Mesenchymal stem cell (in vitro differentiated cells and primary cell): ENCODE measurements at regions not wholly inside any gene's neighbourhood (a gene's known extent, or its start where the extent isn't known, plus 50 kb on each side); places are given as distances from the start of the nearest gene placed in this dataset.

ENCODE experiments used
- DNase-seq: peaks from one replicate; pipeline ENCODE4 v3.0.0-alpha.2; 2013
- H2AFZ ChIP-seq: one replicate; pipeline ENCODE4 v1.6.1; 2013; ENCODE audit warnings: low read depth, mild to moderate bottlenecking, control low read depth, inconsistent platforms, low read length, moderate library complexity
- H2AK5ac ChIP-seq: 2 replicates; pipeline ENCODE4 v1.6.1; 2013; ENCODE audit warnings: low read length, moderate library complexity, mild to moderate bottlenecking, inconsistent platforms; ENCODE audit not compliant: severe bottlenecking
- H2BK120ac ChIP-seq: one replicate; pipeline ENCODE4 v1.6.1; 2013; ENCODE audit warnings: low read depth, mild to moderate bottlenecking, inconsistent platforms, low read length, moderate library complexity
- H2BK12ac ChIP-seq, 2 experiments: one replicate each; pipeline ENCODE4 v1.6.1; 2013; ENCODE audit warnings: inconsistent platforms in 2 of 2, low read length in 2 of 2, mild to moderate bottlenecking in 2 of 2, moderate library complexity in 2 of 2, control low read depth in 1 of 2
- H2BK15ac ChIP-seq: one replicate; pipeline ENCODE4 v1.6.1; 2013; ENCODE audit warnings: mild to moderate bottlenecking, low read depth, inconsistent platforms; ENCODE audit not compliant: poor library complexity, severe bottlenecking
- H2BK5ac ChIP-seq: 2 replicates; pipeline ENCODE4 v1.6.1; 2013; ENCODE audit warnings: low read depth, mild to moderate bottlenecking, low read length, control low read depth, inconsistent platforms; ENCODE audit not compliant: poor library complexity, severe bottlenecking
- H3K14ac ChIP-seq, 2 experiments: one replicate each; pipeline ENCODE4 v1.6.1; 2013; ENCODE audit warnings: inconsistent platforms in 2 of 2, low read length in 2 of 2, control low read depth in 1 of 2, mild to moderate bottlenecking in 1 of 2, moderate library complexity in 1 of 2
- H3K18ac ChIP-seq, 2 experiments: one replicate each; pipeline ENCODE4 v1.6.1; 2013; ENCODE audit warnings: inconsistent platforms in 2 of 2, low read length in 2 of 2, control low read depth in 1 of 2, low read depth in 1 of 2, mild to moderate bottlenecking in 1 of 2
- H3K23ac ChIP-seq, 2 experiments: one replicate each; pipeline ENCODE4 v1.6.1; 2013; ENCODE audit warnings: inconsistent platforms in 2 of 2, low read length in 2 of 2, mild to moderate bottlenecking in 2 of 2, moderate library complexity in 2 of 2, control low read depth in 1 of 2
- H3K27ac ChIP-seq: 2 replicates; pipeline ENCODE4 v1.5.1; 2013; ENCODE audit warnings: mild to moderate bottlenecking, moderate library complexity, low read length, control low read depth, inconsistent platforms; ENCODE audit not compliant: poor library complexity, severe bottlenecking
- H3K27me3 ChIP-seq, 2 experiments: 2 replicates each; pipeline versions ENCODE4 v1.6.1 to v1.7.0; 2013; ENCODE audit warnings: low read length in 2 of 2, mild to moderate bottlenecking in 2 of 2, moderate library complexity in 2 of 2, control low read depth in 1 of 2, inconsistent platforms in 1 of 2; ENCODE audit not compliant: control insufficient read depth in 1 of 2, insufficient read depth in 1 of 2
- H3K36me3 ChIP-seq, 2 experiments: 2 replicates each; pipeline versions ENCODE4 v1.6.1 to v1.7.0; 2013; ENCODE audit warnings: low read length in 2 of 2, control low read depth in 1 of 2, inconsistent platforms in 1 of 2, low read depth in 1 of 2, mild to moderate bottlenecking in 1 of 2; ENCODE audit not compliant: insufficient read depth in 2 of 2, control insufficient read depth in 1 of 2
- H3K4ac ChIP-seq, 2 experiments: one replicate each; pipeline ENCODE4 v1.6.1; 2013; ENCODE audit warnings: inconsistent platforms in 2 of 2, low read length in 2 of 2, mild to moderate bottlenecking in 2 of 2, moderate library complexity in 2 of 2, control low read depth in 1 of 2, low read depth in 1 of 2
- H3K4me1 ChIP-seq: 2 replicates; pipeline ENCODE4 v1.6.1; 2013; ENCODE audit warnings: low read depth, low read length, control low read depth; ENCODE audit not compliant: control insufficient read depth, insufficient read depth
- H3K4me2 ChIP-seq: 2 replicates; pipeline ENCODE4 v1.6.1; 2013; ENCODE audit warnings: low read length, mild to moderate bottlenecking, inconsistent platforms; ENCODE audit not compliant: poor library complexity, severe bottlenecking
- H3K4me3 ChIP-seq, 2 experiments: 2 replicates each; pipeline versions ENCODE4 v1.5.1 to v1.7.0; 2013; ENCODE audit warnings: low read length in 2 of 2, mild to moderate bottlenecking in 2 of 2, control low read depth in 1 of 2, low read depth in 1 of 2; ENCODE audit not compliant: insufficient read depth in 1 of 2
- H3K79me1 ChIP-seq: replicated peaks from 2 replicates; pipeline ENCODE4 v1.6.1; 2013; ENCODE audit warnings: mild to moderate bottlenecking, control low read depth, low read length, inconsistent platforms; ENCODE audit not compliant: poor library complexity, severe bottlenecking
- H3K9ac ChIP-seq: 2 replicates; pipeline ENCODE4 v1.7.0; 2013; ENCODE audit warnings: mild to moderate bottlenecking, low read length, moderate library complexity
- H3K9me3 ChIP-seq: 2 replicates; pipeline ENCODE4 v1.7.0; 2013; ENCODE audit warnings: mild to moderate bottlenecking, low read length; ENCODE audit not compliant: control insufficient read depth
- H4K8ac ChIP-seq: one replicate; pipeline ENCODE4 v1.6.1; 2013; ENCODE audit warnings: inconsistent platforms, mild to moderate bottlenecking, low read length, moderate library complexity
- H4K91ac ChIP-seq: one replicate; pipeline ENCODE4 v1.6.1; 2013; ENCODE audit warnings: mild to moderate bottlenecking, low read length, inconsistent platforms
- WGBS: methylation state at CpG from one replicate; pipeline ENCODE4 v1.1.7; 2013; ENCODE audit warnings: mixed read lengths; 5-methylcytosine and 5-hydroxymethylcytosine counted together

GRCh38 chr1:58262702-58263101 lies 283.8 kb downstream of the OMA1 start:
- no peaks in the 10 kb centered on the region for H3K4me1 ChIP-seq
- H2BK12ac ChIP-seq = no peak overlapping the region
- no peaks in the 10 kb centered on the region for H3K9me3 ChIP-seq
- H3K36me3 ChIP-seq = no peaks in the 10 kb centered on the region
- H3K9ac ChIP-seq = no peak overlapping the region
- no peaks in the 10 kb centered on the region for H3K27me3 ChIP-seq
- WGBS = no CpG with 5 or more reads among the region's 2 CpGs
- H3K79me1 ChIP-seq = no peaks in the 10 kb centered on the region
- H3K14ac ChIP-seq = no peak overlapping the region
- no peak overlapping the region for H4K8ac ChIP-seq
- H2BK5ac ChIP-seq = no peak overlapping the region
- H3K27ac ChIP-seq = no peak overlapping the region
- no peak overlapping the region for H4K91ac ChIP-seq
- H3K4ac ChIP-seq = no peak overlapping the region
- no peak overlapping the region for H2AK5ac ChIP-seq
- H3K4me3 ChIP-seq = no peak overlapping the region
- DNase-seq = no peak
- no peak overlapping the region for H2AFZ ChIP-seq
- no peak overlapping the region for H3K4me2 ChIP-seq
- no peak overlapping the region for H2BK120ac ChIP-seq
- no peak overlapping the region for H3K18ac ChIP-seq
- H3K23ac ChIP-seq = no peak overlapping the region
- no peak overlapping the region for H2BK15ac ChIP-seq

GRCh38 chr1:58258082-58258481 lies 288.4 kb downstream of the OMA1 start:
- H2BK5ac ChIP-seq = no peak overlapping the region
- no peak overlapping the region for H3K4ac ChIP-seq
- H3K4me3 ChIP-seq = no peak overlapping the region
- H3K23ac ChIP-seq = no peak overlapping the region
- no peak overlapping the region for H2BK15ac ChIP-seq
- H4K8ac ChIP-seq = no peak overlapping the region
- no peak overlapping the region for H3K4me2 ChIP-seq
- no peak overlapping the region for H4K91ac ChIP-seq
- H3K18ac ChIP-seq = no peak overlapping the region
- H3K36me3 ChIP-seq = no peaks in the 10 kb centered on the region
- H3K9ac ChIP-seq = no peak overlapping the region
- H3K14ac ChIP-seq = no peak overlapping the region
- H3K9me3 ChIP-seq = no peaks in the 10 kb centered on the region
- H3K4me1 ChIP-seq = no peaks in the 10 kb centered on the region
- no peaks in the 10 kb centered on the region for H3K27me3 ChIP-seq
- H3K27ac ChIP-seq = no peak overlapping the region
- H2AK5ac ChIP-seq = no peak overlapping the region
- WGBS = 81% methylated on average over 10 of the region's 10 CpGs
- no peak overlapping the region for H2AFZ ChIP-seq
- H3K79me1 ChIP-seq = no peaks in the 10 kb centered on the region
- H2BK12ac ChIP-seq = no peak overlapping the region
- no peak overlapping the region for H2BK120ac ChIP-seq
- no peak for DNase-seq

GRCh38 chr1:58257003-58257402 lies 289.5 kb downstream of the OMA1 start:
- Histone ChIP-seq H3K23ac (no peak overlapping the region), H2BK5ac (no peak overlapping the region), H3K9me3 (no peaks in the 10 kb centered on the region), H3K27ac (no peak overlapping the region), H3K14ac (no peak overlapping the region), H4K91ac (no peak overlapping the region), H2BK15ac (no peak overlapping the region), H3K9ac (no peak overlapping the region), H2AK5ac (no peak overlapping the region), H3K4me2 (no peak overlapping the region), H3K4ac (no peak overlapping the region), H3K4me3 (no peak overlapping the region), H2AFZ (no peak overlapping the region), H4K8ac (no peak overlapping the region), H3K18ac (no peak overlapping the region), H2BK120ac (no peak overlapping the region), H3K79me1 (no peaks in the 10 kb centered on the region), H3K36me3 (no peaks in the 10 kb centered on the region), H3K4me1 (no peaks in the 10 kb centered on the region), H3K27me3 (peaks cover 8 to 9% of the 10 kb centered on the region in 2 experiments), H2BK12ac (no peak overlapping the region)
- DNase-seq = no peak
- 87% methylated on average over 1 of the region's 1 CpG for WGBS

- Histone ChIP-seq H2BK5ac (no peak overlapping the region), H4K8ac (no peak overlapping the region), H2AFZ (no peak overlapping the region), H3K23ac (no peak overlapping the region), H3K9me3 (no peaks in the 10 kb centered on the region), H3K14ac (no peak overlapping the region), H3K4ac (no peak overlapping the region), H3K4me2 (no peak overlapping the region), H2BK12ac (no peak overlapping the region), H3K79me1 (no peaks in the 10 kb centered on the region), H3K18ac (no peak overlapping the region), H3K4me3 (no peak overlapping the region), H3K4me1 (no peaks in the 10 kb centered on the region), H3K9ac (no peak overlapping the region), H2AK5ac (no peak overlapping the region), H3K27me3 (peaks cover 10 to 13% of the 10 kb centered on the region in 2 experiments), H3K27ac (no peak overlapping the region), H2BK15ac (no peak overlapping the region), H4K91ac (no peak overlapping the region), H3K36me3 (no peaks in the 10 kb centered on the region), H2BK120ac (no peak overlapping the region)
- no peak for DNase-seq
- 94% methylated on average over 2 of the region's 3 CpGs for WGBS
Observed at GRCh38 chr1:58256546-58256945, 290.0 kb downstream of the OMA1 start.
